ENCODE measurements at regions not wholly inside any gene's neighbourhood (a gene's known extent, or its start where the extent isn't known, plus 50 kb on each side); places are given as distances from the start of the nearest gene placed in this dataset.
"Not testable (repeated sequence)": the region's sequence is repeated elsewhere in the genome, so short reads cannot be mapped to it uniquely, and the experiment has no call there.

DNA sequence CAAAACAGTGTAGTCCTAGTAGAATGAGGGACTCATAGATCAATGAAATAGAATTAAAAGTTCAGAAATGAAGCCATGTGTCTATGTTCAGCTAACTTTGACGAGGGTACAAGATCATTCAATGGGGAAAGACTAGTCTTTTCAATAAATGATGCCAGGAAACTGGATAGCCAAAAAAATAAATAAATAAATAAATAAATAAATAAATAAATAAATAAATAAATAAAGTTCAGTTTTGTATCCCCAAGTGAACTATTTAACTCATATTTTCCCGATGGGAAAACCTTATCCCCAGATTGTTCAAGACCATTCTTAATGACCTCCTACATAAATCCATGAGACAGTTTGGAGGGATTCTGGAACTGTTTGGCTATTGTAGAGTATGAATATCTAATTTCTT lies 277.1 kb upstream of the EYS start:
- Mint-ChIP-seq H3K36me3 (ENCODE audit: insufficient read depth) (no peaks in the 10 kb centered on the region), H3K4me1 (ENCODE audit: low read depth in 2 of 2) (no peaks in the 10 kb centered on the region), H3K4me3 (no peak overlapping the region), H3K27ac (no peak overlapping the region), H3K27me3 (no peaks in the 10 kb centered on the region), H3K9me3 (peaks cover 19 to 28% of the 10 kb centered on the region in 2 donors)
- ATAC-seq (replicated peaks) (no peak), DNase-seq (no peak)

DNA sequence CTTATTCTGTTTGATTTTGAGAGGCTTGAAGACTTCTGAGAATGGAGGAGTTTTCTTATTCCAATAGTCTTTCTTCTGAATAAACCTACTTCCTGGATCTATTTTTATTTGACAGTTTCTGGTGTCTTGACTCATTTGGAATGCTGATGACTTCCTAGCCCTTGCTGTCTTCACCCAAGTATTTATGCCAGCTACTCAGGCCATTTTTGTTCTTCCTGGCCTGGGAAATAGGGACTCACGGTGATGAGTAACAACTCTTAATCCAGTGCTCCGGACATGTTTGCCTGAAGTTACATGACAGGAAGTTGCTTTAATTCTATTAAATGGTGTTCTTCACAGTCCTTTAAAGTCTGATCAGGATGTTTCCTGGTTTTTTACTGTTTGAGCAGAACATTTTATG lies 272.1 kb upstream of the EYS start:
- H3K27ac Mint-ChIP-seq: no peak overlapping the region
- no peak overlapping the region for H3K4me3 Mint-ChIP-seq
- ATAC-seq (replicated peaks) (no peak), DNase-seq (no peak)
- no peaks in the 10 kb centered on the region for H3K27me3 Mint-ChIP-seq
- no peaks in the 10 kb centered on the region for H3K36me3 Mint-ChIP-seq (ENCODE audit: insufficient read depth)
- no peaks in the 10 kb centered on the region for H3K4me1 Mint-ChIP-seq (ENCODE audit: low read depth in 2 of 2)
- H3K9me3 Mint-ChIP-seq: peaks cover 7 to 32% of the 10 kb centered on the region in 2 donors

DNA sequence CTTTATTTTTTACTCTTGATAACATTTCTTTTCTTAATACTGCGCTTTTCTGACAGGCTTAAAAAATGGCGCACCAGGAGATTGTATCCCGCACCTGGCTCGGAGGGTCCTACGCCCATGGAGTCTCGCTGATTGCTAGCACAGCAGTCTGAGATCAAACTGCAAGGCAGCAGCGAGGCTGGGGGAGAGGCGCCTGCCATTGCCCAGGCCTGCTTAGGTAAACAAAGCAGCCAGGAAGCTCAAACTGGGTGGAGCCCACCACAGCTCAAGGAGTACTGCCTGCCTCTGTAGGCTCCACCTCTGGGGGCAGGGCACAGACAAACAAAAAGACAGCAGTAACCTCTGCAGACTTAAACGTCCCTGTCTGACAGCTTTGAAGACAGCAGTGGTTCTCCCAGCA lies 264.2 kb upstream of the EYS start:
- not testable (repeated sequence) for H3K36me3 Mint-ChIP-seq (ENCODE audit: insufficient read depth); H3K4me3 Mint-ChIP-seq; ATAC-seq (replicated peaks); DNase-seq; H3K9me3 Mint-ChIP-seq; H3K27me3 Mint-ChIP-seq; H3K27ac Mint-ChIP-seq; H3K4me1 Mint-ChIP-seq (ENCODE audit: low read depth in 2 of 2)

DNA sequence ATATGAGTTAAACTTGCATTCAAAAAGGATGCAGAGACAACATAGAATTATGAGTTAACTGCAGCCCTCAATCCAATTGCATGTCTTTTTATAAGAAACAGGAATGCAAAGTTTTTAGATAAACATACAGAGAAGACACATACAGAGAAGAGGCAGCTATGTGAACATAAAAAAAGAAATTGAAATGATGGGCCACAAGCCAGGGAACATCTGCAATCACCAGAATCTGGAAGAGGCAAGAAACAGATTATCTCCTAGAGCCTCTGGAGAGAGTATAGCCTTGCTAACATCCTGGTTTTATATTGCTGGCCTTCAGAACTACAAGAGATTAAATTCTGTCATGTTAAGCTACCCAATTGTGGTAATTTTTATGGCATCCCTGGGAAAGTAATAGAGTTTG lies 257.2 kb upstream of the EYS start:
- Mint-ChIP-seq H3K27ac (no peak overlapping the region), H3K36me3 (ENCODE audit: insufficient read depth) (no peaks in the 10 kb centered on the region), H3K27me3 (no peaks in the 10 kb centered on the region), H3K4me1 (ENCODE audit: low read depth in 2 of 2) (no peaks in the 10 kb centered on the region), H3K9me3 (peaks cover 1 to 16% of the 10 kb centered on the region in 2 donors), H3K4me3 (no peak overlapping the region)
- DNase-seq (no peak), ATAC-seq (replicated peaks) (no peak)

DNA sequence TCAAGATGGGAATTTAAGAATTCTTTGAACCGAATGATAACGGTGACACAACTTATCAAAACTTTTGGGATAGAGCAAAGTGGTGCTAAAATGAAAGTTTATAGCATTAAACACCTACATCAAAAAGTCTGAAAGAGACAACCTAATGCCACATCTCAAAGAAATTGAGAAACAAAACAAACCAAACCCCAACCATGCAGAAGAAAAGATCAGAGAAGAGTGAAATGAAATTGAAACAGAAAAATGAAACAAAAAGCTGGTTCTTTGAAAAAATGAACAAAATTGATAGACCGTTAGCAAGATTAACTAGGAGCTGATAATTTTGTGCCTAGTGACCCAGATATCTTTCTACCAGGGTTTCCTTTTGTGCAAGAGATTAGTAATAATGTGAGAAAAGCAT lies 248.0 kb upstream of the EYS start:
- Mint-ChIP-seq H3K4me1 (ENCODE audit: low read depth in 2 of 2) (no peaks in the 10 kb centered on the region), H3K4me3 (no peak overlapping the region), H3K27me3 (no peaks in the 10 kb centered on the region), H3K36me3 (ENCODE audit: insufficient read depth) (no peaks in the 10 kb centered on the region), H3K27ac (no peak overlapping the region), H3K9me3 (peaks cover 4 to 7% of the 10 kb centered on the region in 2 donors)
- no peak for DNase-seq
- no peak for ATAC-seq (replicated peaks)

DNA sequence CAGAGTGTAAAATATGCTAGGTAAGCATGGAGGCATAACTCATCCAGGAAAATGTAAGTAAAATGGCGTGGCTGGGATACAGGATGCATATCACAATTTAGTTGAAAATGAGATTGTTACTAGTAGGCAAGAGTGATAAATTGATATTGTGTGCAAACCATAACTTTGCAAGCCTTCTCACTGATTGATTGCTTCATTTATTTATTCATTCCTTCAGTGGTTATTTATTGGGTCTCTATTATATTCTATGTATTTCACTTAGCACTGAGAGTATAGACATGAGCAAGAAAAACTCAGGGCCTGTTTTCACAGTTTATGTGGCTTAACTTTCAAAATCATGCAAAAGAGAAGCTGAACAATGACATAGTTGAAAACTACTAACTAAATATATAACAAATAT lies 241.0 kb upstream of the EYS start:
- Mint-ChIP-seq H3K27ac (no peak overlapping the region), H3K4me1 (ENCODE audit: low read depth in 2 of 2) (no peaks in the 10 kb centered on the region), H3K36me3 (ENCODE audit: insufficient read depth) (no peaks in the 10 kb centered on the region), H3K27me3 (no peaks in the 10 kb centered on the region), H3K4me3 (no peak overlapping the region), H3K9me3 (peaks cover 0 to 5% of the 10 kb centered on the region in 2 donors)
- DNase-seq (no peak), ATAC-seq (replicated peaks) (no peak)

DNA sequence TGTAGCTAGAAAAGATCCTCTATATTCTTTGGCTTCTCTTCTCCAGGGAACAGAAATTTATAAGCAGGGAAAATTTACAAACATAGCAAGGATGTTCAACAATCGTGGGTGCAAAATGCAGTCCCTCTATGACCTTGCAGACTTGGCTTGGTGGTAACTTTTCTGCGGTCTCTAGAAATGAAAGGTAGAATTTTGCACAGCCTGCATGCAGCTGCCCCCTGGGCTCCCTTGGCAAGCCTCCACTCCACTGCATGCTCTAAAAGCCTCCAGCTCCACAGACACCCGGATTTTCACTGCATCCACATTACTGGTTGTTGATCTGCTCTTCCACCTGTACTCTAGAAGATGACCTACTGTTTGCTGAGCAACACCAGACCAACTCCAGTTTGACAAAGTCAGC lies 236.5 kb upstream of the EYS start:
- Mint-ChIP-seq H3K4me3 (no peak overlapping the region), H3K27ac (no peak overlapping the region), H3K27me3 (no peaks in the 10 kb centered on the region), H3K36me3 (ENCODE audit: insufficient read depth) (no peaks in the 10 kb centered on the region), H3K9me3 (peaks cover 0 to 2% of the 10 kb centered on the region in 2 donors), H3K4me1 (ENCODE audit: low read depth in 2 of 2) (no peaks in the 10 kb centered on the region)
- DNase-seq (no peak), ATAC-seq (replicated peaks) (no peak)

DNA sequence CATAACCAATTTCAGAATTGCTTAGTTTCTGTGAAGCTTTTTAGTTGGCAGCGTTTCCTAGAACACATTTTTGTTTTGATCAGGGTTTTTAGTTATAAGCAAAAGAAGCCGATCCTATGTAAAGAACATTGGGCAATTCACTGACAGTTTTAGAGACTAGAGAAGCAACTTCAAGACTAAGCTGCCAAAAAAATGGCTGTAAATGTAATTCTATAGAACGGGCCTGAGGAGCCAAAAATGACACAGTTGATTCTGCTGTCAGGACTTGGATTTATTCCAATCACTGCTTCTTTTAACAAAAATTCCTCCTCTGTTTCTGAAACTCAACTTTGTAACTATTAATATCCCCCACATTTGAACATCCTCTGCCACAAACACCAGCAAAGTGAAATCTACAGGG lies 236.0 kb upstream of the EYS start:
- Mint-ChIP-seq H3K27ac (no peak overlapping the region), H3K36me3 (ENCODE audit: insufficient read depth) (no peaks in the 10 kb centered on the region), H3K4me3 (no peak overlapping the region), H3K27me3 (no peaks in the 10 kb centered on the region), H3K9me3 (peaks cover 0 to 4% of the 10 kb centered on the region in 2 donors), H3K4me1 (ENCODE audit: low read depth in 2 of 2) (no peaks in the 10 kb centered on the region)
- DNase-seq (no peak), ATAC-seq (replicated peaks) (no peak)

DNA sequence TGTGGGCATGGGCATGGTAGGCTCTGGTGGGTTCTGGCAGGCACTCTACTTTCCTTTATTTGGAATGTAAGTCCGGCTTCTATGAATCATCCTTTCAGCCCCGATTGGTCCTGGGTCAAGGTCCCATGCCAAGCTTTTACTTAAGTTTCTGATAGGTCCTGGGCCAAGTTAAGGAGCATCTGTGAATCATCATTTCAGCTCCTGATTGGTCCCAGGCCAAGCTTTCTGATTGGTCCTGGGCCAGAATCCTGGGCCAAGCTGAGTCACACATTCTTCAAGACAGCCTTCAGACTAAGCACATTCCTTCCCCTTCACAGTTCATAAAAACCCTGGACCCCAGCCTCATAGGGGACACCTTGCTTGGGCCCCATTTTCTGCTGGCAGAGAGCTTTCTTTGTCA lies 231.0 kb upstream of the EYS start:
- H3K36me3 Mint-ChIP-seq (ENCODE audit: insufficient read depth): no peaks in the 10 kb centered on the region
- no peak overlapping the region for H3K4me3 Mint-ChIP-seq
- ATAC-seq (replicated peaks) (no peak), DNase-seq (no peak)
- H3K27me3 Mint-ChIP-seq: no peaks in the 10 kb centered on the region
- peaks cover 0 to 2% of the 10 kb centered on the region in 2 donors for H3K9me3 Mint-ChIP-seq
- no peaks in the 10 kb centered on the region for H3K4me1 Mint-ChIP-seq (ENCODE audit: low read depth in 2 of 2)
- H3K27ac Mint-ChIP-seq: no peak overlapping the region

DNA sequence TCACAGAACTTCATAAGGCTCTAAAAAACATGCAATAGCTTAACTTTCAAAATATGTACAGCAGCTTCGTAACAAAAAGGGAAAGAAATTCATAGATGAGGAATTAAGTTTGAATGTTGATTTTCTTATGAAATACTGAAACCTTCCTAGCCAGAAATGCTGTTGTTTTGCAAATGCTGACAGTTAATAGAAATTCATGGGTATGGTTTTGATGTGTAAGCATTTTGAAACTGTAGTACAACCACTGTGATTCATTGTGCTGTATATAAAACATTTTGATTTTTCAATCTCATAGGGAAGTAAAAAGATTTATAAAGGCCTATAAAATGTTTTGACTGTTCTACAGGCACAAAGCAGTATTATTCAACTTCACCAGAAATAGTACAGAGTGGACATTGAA lies 228.4 kb upstream of the EYS start:
- DNase-seq (no peak), ATAC-seq (replicated peaks) (no peak)
- Mint-ChIP-seq H3K4me1 (ENCODE audit: low read depth in 2 of 2) (no peaks in the 10 kb centered on the region), H3K27me3 (no peaks in the 10 kb centered on the region), H3K27ac (no peak overlapping the region), H3K4me3 (no peak overlapping the region), H3K9me3 (peaks cover 0 to 2% of the 10 kb centered on the region in 2 donors), H3K36me3 (ENCODE audit: insufficient read depth) (no peaks in the 10 kb centered on the region)

DNA sequence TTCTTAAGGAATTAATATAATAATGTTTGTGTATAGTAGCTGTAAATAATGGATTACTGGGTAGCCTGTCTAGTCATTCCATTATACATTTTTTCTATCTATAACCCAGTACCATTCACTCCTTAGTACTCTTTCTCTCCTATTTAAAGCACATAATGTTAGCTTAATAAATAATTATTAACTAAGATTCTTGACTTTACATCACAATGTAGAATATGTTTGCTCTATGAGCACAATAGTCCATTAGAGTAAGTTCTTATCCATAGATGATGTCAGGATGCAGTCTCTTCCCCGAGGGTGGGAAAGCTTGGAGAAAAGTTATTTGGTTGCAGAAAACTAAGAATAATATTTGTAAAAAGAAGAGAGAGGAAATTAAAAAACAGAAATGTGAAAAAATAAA lies 226.4 kb upstream of the EYS start:
- Mint-ChIP-seq H3K4me1 (ENCODE audit: low read depth in 2 of 2) (no peaks in the 10 kb centered on the region), H3K9me3 (peaks cover 0 to 2% of the 10 kb centered on the region in 2 donors), H3K27ac (no peak overlapping the region), H3K27me3 (no peaks in the 10 kb centered on the region), H3K4me3 (no peak overlapping the region), H3K36me3 (ENCODE audit: insufficient read depth) (no peaks in the 10 kb centered on the region)
- DNase-seq: no peak
- no peak for ATAC-seq (replicated peaks)

DNA sequence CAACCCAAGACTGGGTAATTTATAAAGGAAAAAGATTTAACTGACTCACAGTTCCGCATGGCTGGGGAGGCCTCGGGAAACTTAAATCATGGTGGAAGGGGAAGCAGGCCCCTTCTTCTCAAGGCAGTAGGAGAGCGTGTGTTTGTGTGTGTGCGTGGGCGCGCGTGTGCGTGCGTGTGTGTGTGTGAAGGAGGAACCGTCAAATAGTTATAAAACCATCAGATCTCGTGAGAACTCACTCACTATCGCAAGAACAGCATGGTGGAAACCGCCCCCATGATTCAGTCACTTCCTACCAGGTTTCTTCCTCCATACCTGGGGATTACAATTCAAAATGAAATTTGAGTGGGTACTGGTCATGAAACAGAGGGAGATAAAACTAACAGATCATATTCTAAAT lies 220.1 kb upstream of the EYS start:
- Mint-ChIP-seq H3K4me3 (no peak overlapping the region), H3K9me3 (peaks cover 0 to 3% of the 10 kb centered on the region in 2 donors), H3K4me1 (ENCODE audit: low read depth in 2 of 2) (no peaks in the 10 kb centered on the region), H3K27ac (no peak overlapping the region), H3K36me3 (ENCODE audit: insufficient read depth) (no peaks in the 10 kb centered on the region), H3K27me3 (no peaks in the 10 kb centered on the region)
- DNase-seq: no peak
- no peak for ATAC-seq (replicated peaks)

DNA sequence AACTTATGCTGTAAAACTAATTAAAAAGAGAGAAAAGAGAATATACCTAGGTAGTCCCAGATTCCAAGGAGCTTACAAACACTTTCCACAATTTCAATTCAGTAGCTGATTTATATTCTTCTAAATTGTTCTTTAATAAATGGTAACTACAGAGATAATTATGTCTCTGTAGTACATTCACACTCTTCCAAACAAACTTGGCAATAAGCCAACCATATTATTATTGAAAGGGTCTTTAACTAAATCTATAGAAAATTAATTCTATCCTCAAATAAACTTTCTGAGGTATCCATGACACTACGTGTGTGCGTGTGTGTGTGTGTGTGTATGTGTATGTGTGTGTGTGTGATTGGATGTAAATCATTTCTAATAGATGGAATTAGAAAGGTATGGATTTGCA lies 217.4 kb upstream of the EYS start:
- ATAC-seq (replicated peaks) (no peak), DNase-seq (no peak)
- Mint-ChIP-seq H3K9me3 (peaks cover 5 to 14% of the 10 kb centered on the region in 2 donors), H3K27me3 (no peaks in the 10 kb centered on the region), H3K27ac (no peak overlapping the region), H3K4me1 (ENCODE audit: low read depth in 2 of 2) (no peaks in the 10 kb centered on the region), H3K36me3 (ENCODE audit: insufficient read depth) (no peaks in the 10 kb centered on the region), H3K4me3 (no peak overlapping the region)

DNA sequence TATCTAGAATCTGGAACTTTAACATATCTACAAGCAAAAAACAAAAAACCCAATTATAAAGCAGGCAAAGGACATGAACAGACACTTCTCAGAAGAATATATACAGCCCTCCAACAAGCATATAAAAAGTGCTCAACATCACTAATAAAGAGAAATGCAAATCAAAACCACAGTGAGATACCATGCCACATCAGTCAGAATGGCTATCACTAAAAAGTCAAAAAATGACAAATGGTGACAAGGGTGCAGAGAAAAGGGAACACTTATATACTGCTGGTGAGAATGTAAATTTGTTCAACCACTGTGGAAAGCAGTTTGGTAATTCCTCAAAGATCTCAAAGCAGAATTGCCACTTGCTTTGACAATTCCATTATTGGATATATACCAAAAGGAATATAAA lies 215.0 kb upstream of the EYS start:
- no peaks in the 10 kb centered on the region for H3K36me3 Mint-ChIP-seq (ENCODE audit: insufficient read depth)
- no peak overlapping the region for H3K27ac Mint-ChIP-seq
- no peak overlapping the region for H3K4me3 Mint-ChIP-seq
- ATAC-seq (replicated peaks): no peak
- no peaks in the 10 kb centered on the region for H3K4me1 Mint-ChIP-seq (ENCODE audit: low read depth in 2 of 2)
- no peak for DNase-seq
- H3K27me3 Mint-ChIP-seq: no peaks in the 10 kb centered on the region
- peaks cover 5 to 15% of the 10 kb centered on the region in 2 donors for H3K9me3 Mint-ChIP-seq

DNA sequence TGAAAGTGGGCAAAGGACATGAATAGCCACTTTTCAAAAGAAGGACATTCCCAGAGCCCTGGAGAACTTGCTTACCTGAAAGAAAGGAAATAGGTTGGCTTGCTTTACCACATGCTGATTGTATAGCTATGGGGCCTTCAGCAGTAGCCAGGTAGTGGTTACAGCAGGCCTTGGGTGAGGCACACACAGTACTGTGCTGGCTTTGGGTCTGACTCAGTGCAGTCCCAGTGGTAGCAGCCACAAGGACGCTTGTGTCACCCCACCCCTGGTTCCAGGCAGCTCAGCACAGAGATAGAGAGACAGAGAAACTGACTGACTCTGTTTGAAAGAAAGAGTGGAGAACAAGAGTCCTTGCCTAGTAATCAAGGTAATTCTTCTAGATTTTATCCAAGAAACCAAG lies 201.0 kb upstream of the EYS start:
- Mint-ChIP-seq H3K36me3 (ENCODE audit: insufficient read depth) (no peaks in the 10 kb centered on the region), H3K27me3 (no peaks in the 10 kb centered on the region), H3K9me3 (peaks cover 15 to 21% of the 10 kb centered on the region in 2 donors), H3K4me1 (ENCODE audit: low read depth in 2 of 2) (no peaks in the 10 kb centered on the region), H3K4me3 (no peak overlapping the region), H3K27ac (no peak overlapping the region)
- DNase-seq (no peak), ATAC-seq (replicated peaks) (no peak)
